Lung (tissue), 11 donors: ENCODE measurements at regions not wholly inside any gene's neighbourhood (a gene's known extent, or its start where the extent isn't known, plus 50 kb on each side); places are given as distances from the start of the nearest gene placed in this dataset.

ENCODE experiments used
- ATAC-seq: fragments of 200-7000 bp; cut with Tn5 transposase; one replicate; pipeline ENCODE4 v1.9.1; 2020; ENCODE audit warnings: moderate number of reproducible peaks; ENCODE audit not compliant: insufficient read depth, low FRiP score
- DNase-seq, 3 donors: peaks; one replicate each; pipeline ENCODE4 v3.0.0-alpha.2; 2013 to 2017
- H3K27ac ChIP-seq, 2 donors: one replicate each; pipeline ENCODE4 v1.5.1; 2013; ENCODE audit warnings: mild to moderate bottlenecking in 2 of 2, moderate library complexity in 2 of 2, control low read depth in 1 of 2, inconsistent platforms in 1 of 2, low read depth in 1 of 2, low read length in 1 of 2
- H3K27me3 ChIP-seq, 3 donors: one replicate each; pipeline ENCODE4 v1.5.1; 2013; ENCODE audit warnings: low read length in 2 of 3; ENCODE audit not compliant: control insufficient read depth in 3 of 3, insufficient read depth in 3 of 3
- H3K36me3 ChIP-seq, 4 donors: one replicate each; pipeline ENCODE4 v1.5.1; 2013; ENCODE audit warnings: low read length in 4 of 4, mild to moderate bottlenecking in 1 of 4, moderate library complexity in 1 of 4; ENCODE audit not compliant: control insufficient read depth in 4 of 4, insufficient read depth in 4 of 4
- H3K4me1 ChIP-seq, 5 donors: one replicate each; pipeline ENCODE4 v1.5.1; 2013; ENCODE audit warnings: low read length in 5 of 5, mild to moderate bottlenecking in 2 of 5, moderate library complexity in 1 of 5; ENCODE audit not compliant: control insufficient read depth in 5 of 5, insufficient read depth in 5 of 5
- H3K4me3 ChIP-seq: one replicate; pipeline ENCODE4 v1.5.1; 2013; ENCODE audit warnings: mild to moderate bottlenecking, control low read depth, moderate library complexity
- H3K9ac ChIP-seq, 2 donors: one replicate each; pipeline ENCODE4 v1.5.1; 2013; ENCODE audit warnings: low read length in 2 of 2, control low read depth in 1 of 2; ENCODE audit not compliant: insufficient read depth in 1 of 2
- H3K9me3 ChIP-seq, 4 donors: one replicate each; pipeline ENCODE4 v1.5.1; 2013; ENCODE audit warnings: low read length in 3 of 4, mild to moderate bottlenecking in 1 of 4, moderate library complexity in 1 of 4; ENCODE audit not compliant: control insufficient read depth in 4 of 4, insufficient read depth in 3 of 4
- WGBS, 2 donors: extraction: QIAGEN DNeasy Blood & Tissue Kit; methylation state at CpG; one replicate each; pipeline ENCODE4 v1.1.7; 2013; 5-methylcytosine and 5-hydroxymethylcytosine counted together
- TF ChIP-seq, protein P1 (sequence below): IDR thresholded peaks from 2 replicates; pipeline ENCODE4 v1.5.1; 2012; ENCODE audit warnings: mild to moderate bottlenecking; ENCODE audit errors: control extremely low read depth, extremely low read depth
- donor health status: control.
- donor health status: control.
- donor health status: Bipolar disorder and iron deficiency.
- donor health status: healthy.
- donor health status: DM: yes; HTN: yes; CAD: no.

DNA sequence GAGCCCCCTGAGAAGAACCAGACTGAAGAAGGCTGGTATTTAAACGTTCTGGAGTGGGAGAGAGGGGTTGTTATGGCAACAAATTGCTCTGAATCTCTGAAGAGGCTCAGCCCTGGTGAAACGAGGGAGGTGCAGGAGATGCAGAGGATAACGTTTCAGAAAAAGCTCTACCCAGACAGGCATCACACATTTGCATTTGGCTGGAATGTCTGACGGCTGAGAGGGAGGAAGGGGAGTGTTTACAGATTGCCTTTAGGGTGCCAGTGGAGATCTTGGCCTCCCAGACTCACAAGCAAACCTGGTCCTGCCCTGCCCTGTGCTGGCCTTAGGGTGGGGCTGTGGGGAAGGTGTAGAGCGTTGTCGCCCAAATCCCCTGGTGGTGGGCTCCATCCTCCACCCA is 169.0 kb upstream of the AJAP1 start:
- no peak for ATAC-seq
- Histone ChIP-seq H3K9ac (no peak overlapping the region), H3K4me1 (no peaks in the 10 kb centered on the region), H3K36me3 (no peaks in the 10 kb centered on the region), H3K4me3 (no peak overlapping the region), H3K9me3 (peaks cover 0 to 7% (median 0%) of the 10 kb centered on the region in 4 donors), H3K27me3 (no peaks in the 10 kb centered on the region), H3K27ac (no peak overlapping the region)
- DNase-seq: no peak
- TF ChIP-seq, protein P1, sequence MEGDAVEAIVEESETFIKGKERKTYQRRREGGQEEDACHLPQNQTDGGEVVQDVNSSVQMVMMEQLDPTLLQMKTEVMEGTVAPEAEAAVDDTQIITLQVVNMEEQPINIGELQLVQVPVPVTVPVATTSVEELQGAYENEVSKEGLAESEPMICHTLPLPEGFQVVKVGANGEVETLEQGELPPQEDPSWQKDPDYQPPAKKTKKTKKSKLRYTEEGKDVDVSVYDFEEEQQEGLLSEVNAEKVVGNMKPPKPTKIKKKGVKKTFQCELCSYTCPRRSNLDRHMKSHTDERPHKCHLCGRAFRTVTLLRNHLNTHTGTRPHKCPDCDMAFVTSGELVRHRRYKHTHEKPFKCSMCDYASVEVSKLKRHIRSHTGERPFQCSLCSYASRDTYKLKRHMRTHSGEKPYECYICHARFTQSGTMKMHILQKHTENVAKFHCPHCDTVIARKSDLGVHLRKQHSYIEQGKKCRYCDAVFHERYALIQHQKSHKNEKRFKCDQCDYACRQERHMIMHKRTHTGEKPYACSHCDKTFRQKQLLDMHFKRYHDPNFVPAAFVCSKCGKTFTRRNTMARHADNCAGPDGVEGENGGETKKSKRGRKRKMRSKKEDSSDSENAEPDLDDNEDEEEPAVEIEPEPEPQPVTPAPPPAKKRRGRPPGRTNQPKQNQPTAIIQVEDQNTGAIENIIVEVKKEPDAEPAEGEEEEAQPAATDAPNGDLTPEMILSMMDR: no peak
- WGBS, 2 donors: 23 to 30% methylated on average over 6 of the region's 6 CpGs

DNA sequence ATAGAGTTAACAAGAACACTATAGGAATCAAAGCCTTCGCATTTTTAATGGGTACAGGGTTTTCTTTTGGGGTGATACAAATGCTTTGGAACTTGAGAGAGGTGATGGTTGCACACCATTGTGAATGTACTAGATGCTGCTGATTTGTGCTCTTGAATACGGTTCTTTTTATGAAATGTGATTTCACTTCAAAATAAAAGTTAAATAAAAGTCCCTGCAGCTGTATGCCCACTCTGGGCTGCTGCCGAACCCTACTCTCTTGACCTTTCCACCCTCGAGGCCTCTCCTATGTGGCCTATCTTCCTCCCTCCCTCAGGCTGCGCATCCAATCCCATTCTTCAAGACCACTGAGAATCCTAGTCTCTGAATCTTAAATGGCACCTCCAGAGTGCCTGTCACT is 168.5 kb upstream of the AJAP1 start:
- no peak overlapping the region for H3K4me3 ChIP-seq
- H3K4me1 ChIP-seq: no peaks in the 10 kb centered on the region
- TF ChIP-seq, protein P1: no peak
- H3K27ac ChIP-seq: no peak overlapping the region
- ATAC-seq (no peak), DNase-seq (no peak)
- WGBS, 2 donors: 67 to 80% methylated on average over 5 of the region's 5 CpGs
- H3K9ac ChIP-seq: no peak overlapping the region
- peaks cover 0 to 7% (median 0%) of the 10 kb centered on the region in 4 donors for H3K9me3 ChIP-seq
- peaks cover 0 to 1% (median 0%) of the 10 kb centered on the region in 3 donors for H3K27me3 ChIP-seq
- H3K36me3 ChIP-seq: no peaks in the 10 kb centered on the region

- no peak overlapping the region for H3K4me3 ChIP-seq
- ATAC-seq (no peak), DNase-seq (no peak)
- no peak overlapping the region for H3K27ac ChIP-seq
- peaks cover 0 to 4% (median 0%) of the 10 kb centered on the region in 3 donors for H3K27me3 ChIP-seq
- H3K4me1 ChIP-seq: no peaks in the 10 kb centered on the region
- H3K9me3 ChIP-seq: peaks cover 0 to 10% (median 0%) of the 10 kb centered on the region in 4 donors
- H3K9ac ChIP-seq: no peak overlapping the region
- 79 to 81% methylated on average over 22 of the region's 22 CpGs for WGBS, 2 donors
- TF ChIP-seq, protein P1: no peak
- H3K36me3 ChIP-seq: no peaks in the 10 kb centered on the region
Measured at GRCh38 chr1:4486408-4487120, 167.8 kb upstream of the AJAP1 start.
